GM21515 (cell line): ENCODE measurements at regions not wholly inside any gene's neighbourhood (a gene's known extent, or its start where the extent isn't known, plus 50 kb on each side); places are given as distances from the start of the nearest gene placed in this dataset.
"Not testable (repeated sequence)": the region's sequence is repeated elsewhere in the genome, so short reads cannot be mapped to it uniquely, and the experiment has no call there.

ENCODE experiments used
- ATAC-seq: cut with Tn5 transposase; IDR thresholded peaks from one replicate; pipeline ENCODE4 v1.9.1; 2021; ENCODE audit not compliant: unreplicated experiment

GRCh38 chr4:171538601-171539100 lies 274.6 kb upstream of the GALNTL6 start:
- ATAC-seq: no peak

- ATAC-seq: no peak
These were observed 278.8 kb upstream of the GALNTL6 start for GRCh38 chr4:171534391-171534790.

- ATAC-seq: no peak
These were observed 280.2 kb upstream of the GALNTL6 start for GRCh38 chr4:171532968-171533367.

GRCh38 chr4:171524903-171525302 lies 288.3 kb upstream of the GALNTL6 start:
- no peak for ATAC-seq

- ATAC-seq: no peak
These were observed 291.5 kb upstream of the GALNTL6 start for GRCh38 chr4:171521726-171522125.

GRCh38 chr4:171519457-171519856 lies 293.7 kb upstream of the GALNTL6 start:
- ATAC-seq: no peak

GRCh38 chr4:171517883-171518282 lies 295.3 kb upstream of the GALNTL6 start:
- no peak for ATAC-seq

- no peak for ATAC-seq
These were observed 296.5 kb upstream of the GALNTL6 start for GRCh38 chr4:171516694-171517093.

GRCh38 chr4:171484681-171485080 lies 328.5 kb upstream of the GALNTL6 start:
- no peak for ATAC-seq

- ATAC-seq: no peak
These were observed 335.0 kb upstream of the GALNTL6 start for GRCh38 chr4:171478181-171478580.

- ATAC-seq: not testable (repeated sequence)
These were observed 338.1 kb upstream of the GALNTL6 start for GRCh38 chr4:171475111-171475510.

- no peak for ATAC-seq
These were observed 340.0 kb upstream of the GALNTL6 start for GRCh38 chr4:171473155-171473554.

GRCh38 chr4:171472230-171472629 lies 341.0 kb upstream of the GALNTL6 start:
- no peak for ATAC-seq

- no peak for ATAC-seq
These were observed 348.7 kb upstream of the GALNTL6 start for GRCh38 chr4:171464499-171464898.

- ATAC-seq: no peak
These were observed 352.0 kb upstream of the GALNTL6 start for GRCh38 chr4:171461191-171461590.

GRCh38 chr4:171448919-171449481 lies 364.2 kb upstream of the GALNTL6 start:
- ATAC-seq: no peak

GRCh38 chr4:171448358-171448757 lies 364.8 kb upstream of the GALNTL6 start:
- no peak for ATAC-seq

- ATAC-seq: no peak
These were observed 371.8 kb upstream of the GALNTL6 start for GRCh38 chr4:171441300-171441941.

GRCh38 chr4:171433674-171434073 lies 379.5 kb upstream of the GALNTL6 start:
- no peak for ATAC-seq

- ATAC-seq: no peak
These were observed 380.7 kb upstream of the GALNTL6 start for GRCh38 chr4:171432536-171432935.

- ATAC-seq: no peak
These were observed 382.7 kb upstream of the GALNTL6 start for GRCh38 chr4:171430495-171430894.

GRCh38 chr4:171397175-171397574 lies 416.0 kb upstream of the GALNTL6 start:
- no peak for ATAC-seq

GRCh38 chr4:171390626-171391025 lies 422.6 kb upstream of the GALNTL6 start:
- no peak for ATAC-seq
